HepG2 (cell line): ENCODE measurements at regions not wholly inside any gene's neighbourhood (a gene's known extent, or its start where the extent isn't known, plus 50 kb on each side); places are given as distances from the start of the nearest gene placed in this dataset.

Experiments
- ATAC-seq: fragments of 200-7000 bp; cut with Tn5 transposase; 3 replicates; pipeline ENCODE4 v1.9.1; 2020; ENCODE audit warnings: mild to moderate bottlenecking, moderate library complexity
- BruUV-seq: library from RNA; stranded (reverse); fragments of 400-500 nt; replicated peaks from 2 replicates; lab custom pipeline; 2021; lab: Mats Ljungman, UMichigan
- CTCF ChIA-PET: fragments of 300-600 bp; formaldehyde crosslinking; extraction: SDS; loops from one replicate; lab custom pipeline; 2021; ENCODE audit warnings: low total read pairs, inconsistent platforms, low intra/inter-chr PET ratio; lab: Yijun Ruan, JAX
- POLR2A ChIA-PET: fragments of 350-600 bp; sonication (Branson Sonifier 250); formaldehyde crosslinking; loops from one replicate; lab custom pipeline; 2020; ENCODE audit warnings: antibody characterized with exemption, inconsistent platforms; lab: Yijun Ruan, JAX
- DNase-seq: peaks from one replicate; pipeline ENCODE4 v3.0.0-alpha.2; 2015; ENCODE audit warnings: low spot score
- FAIRE-seq: peaks from 3 replicates; lab custom pipeline; 2011; peaks lifted over from hg19 to GRCh38; lab: Jason Lieb, UNC
- H2AFZ ChIP-seq: one replicate; pipeline ENCODE4 v1.6.1; 2011; ENCODE audit warnings: low read length, inconsistent platforms
- H3K27ac ChIP-seq: fragments of 300-600 bp; 3 replicates; pipeline ENCODE4 v1.8.0; 2011; ENCODE audit warnings: mixed run types, mild to moderate bottlenecking, mixed read lengths, low read length, inconsistent platforms; ENCODE audit not compliant: insufficient read depth; ENCODE audit errors: extremely low read length
- H3K27me3 ChIP-seq, 2 experiments: fragments of 200-600 bp in 1 of 2; 2 replicates in 1 of 2; 3 replicates in 1 of 2; pipeline versions ENCODE4 v1.6.0 to v1.8.0; 2011; ENCODE audit warnings: low read length in 2 of 2, mild to moderate bottlenecking in 2 of 2, moderate library complexity in 2 of 2, inconsistent platforms in 1 of 2; ENCODE audit not compliant: insufficient read depth in 2 of 2, control insufficient read depth in 1 of 2
- H3K36me3 ChIP-seq, 2 experiments: fragments of 200-600 bp in 1 of 2; replicated peaks in 1 of 2; 2 replicates in 1 of 2; 3 replicates in 1 of 2; pipeline versions ENCODE4 v1.5.1 to v1.8.0; 2011; ENCODE audit warnings: low read length in 2 of 2, inconsistent platforms in 1 of 2; ENCODE audit not compliant: insufficient read depth in 2 of 2, control insufficient read depth in 1 of 2
- H3K4me1 ChIP-seq: 2 replicates; pipeline ENCODE4 v1.5.1; 2012; ENCODE audit warnings: low read length, inconsistent platforms; ENCODE audit not compliant: insufficient read depth
- H3K4me2 ChIP-seq: 2 replicates; pipeline ENCODE4 v1.6.0; 2011; ENCODE audit warnings: low read depth, low read length, inconsistent platforms
- H3K4me3 ChIP-seq, 3 experiments: fragments of 200-600 bp in 1 of 3; sonication (generic), shearing (Covaris generic) in 1 of 3; replicated peaks in 1 of 3; 2 replicates each; pipeline ENCODE4 v1.5.1; 2011 to 2016; ENCODE audit warnings: low read length in 3 of 3, inconsistent platforms in 2 of 3, low read depth in 2 of 3, mild to moderate bottlenecking in 2 of 3, control low read depth in 1 of 3, mixed read lengths in 1 of 3; ENCODE audit not compliant: insufficient read depth in 1 of 3
- H3K79me2 ChIP-seq: one replicate; pipeline ENCODE4 v1.6.1; 2011; ENCODE audit warnings: low read length, inconsistent platforms; ENCODE audit not compliant: insufficient read depth
- H3K9ac ChIP-seq: 2 replicates; pipeline ENCODE4 v1.6.0; 2011; ENCODE audit warnings: mild to moderate bottlenecking, low read depth, low read length, inconsistent platforms; ENCODE audit not compliant: insufficient read depth
- H3K9me3 ChIP-seq: 2 replicates; pipeline ENCODE4 v1.5.1; 2012; ENCODE audit warnings: mild to moderate bottlenecking, low read length
- H4K20me1 ChIP-seq: 2 replicates; pipeline ENCODE4 v1.6.0; 2011; ENCODE audit warnings: inconsistent platforms, mild to moderate bottlenecking, low read length, moderate library complexity; ENCODE audit not compliant: insufficient read depth
- DNMT3B ChIP-seq: conservative IDR thresholded peaks from 2 replicates; pipeline ENCODE4 v1.6.1; 2016; ENCODE audit warnings: missing biosample characterization, control low read depth
- GPBP1L1 ChIP-seq: sonication (generic); formaldehyde crosslinking; IDR thresholded peaks from 2 replicates; pipeline ENCODE4 v1.5.0; 2020; ENCODE audit warnings: mild to moderate bottlenecking, missing genetic modification reagents
- HES4 ChIP-seq: sonication (generic); formaldehyde crosslinking; IDR thresholded peaks from 2 replicates; pipeline ENCODE4 v1.9.0; 2021; ENCODE audit warnings: mild to moderate bottlenecking, missing genetic modification reagents, borderline replicate concordance
- KLF11 ChIP-seq: IDR thresholded peaks from 2 replicates; pipeline ENCODE4 v1.6.1; 2016; ENCODE audit warnings: missing compliant biosample characterization
- MIER3 ChIP-seq: IDR thresholded peaks from 2 replicates; pipeline ENCODE4 v1.6.1; 2016; ENCODE audit warnings: missing compliant biosample characterization, borderline replicate concordance
- NR2F2 ChIP-seq: IDR thresholded peaks from 2 replicates; pipeline ENCODE4 v1.6.1; 2012; ENCODE audit warnings: low read depth, inconsistent platforms, borderline replicate concordance
- REL ChIP-seq: sonication (generic); formaldehyde crosslinking; conservative IDR thresholded peaks from 2 replicates; pipeline ENCODE4 v1.8.0; 2022; ENCODE audit warnings: mild to moderate bottlenecking, missing genetic modification reagents, moderate library complexity
- RFXANK ChIP-seq: IDR thresholded peaks from 2 replicates; pipeline ENCODE4 v1.6.1; 2016
- STAT5B ChIP-seq: sonication (generic); formaldehyde crosslinking; IDR thresholded peaks from 2 replicates; pipeline ENCODE4 v1.4.0; 2020; ENCODE audit warnings: missing genetic modification reagents
- XRCC5 ChIP-seq: fragments of 200-400 bp; formaldehyde crosslinking; optimal IDR thresholded peaks from 2 replicates; pipeline ENCODE3; 2017; ENCODE audit warnings: mild to moderate bottlenecking, low read length
- ZBTB10 ChIP-seq: sonication (generic); formaldehyde crosslinking; IDR thresholded peaks from 2 replicates; pipeline ENCODE4 v1.4.0; 2020; ENCODE audit warnings: missing genetic modification reagents, borderline replicate concordance
- ZBTB7A ChIP-seq: sonication (generic); formaldehyde crosslinking; IDR thresholded peaks from 2 replicates; pipeline ENCODE4 v1.8.0; 2022; ENCODE audit warnings: mild to moderate bottlenecking, missing genetic modification reagents
- ZNF343 ChIP-seq: sonication (generic); formaldehyde crosslinking; IDR thresholded peaks from 2 replicates; pipeline ENCODE4 v1.4.0; 2020; ENCODE audit warnings: mild to moderate bottlenecking, missing genetic modification reagents
- ZNF431 ChIP-seq: sonication (generic); formaldehyde crosslinking; IDR thresholded peaks from 2 replicates; pipeline ENCODE4 v1.9.0; 2022; ENCODE audit warnings: missing genetic modification reagents, low read depth, mild to moderate bottlenecking, borderline replicate concordance
- ZNF687 ChIP-seq: sonication (generic); formaldehyde crosslinking; IDR thresholded peaks from 2 replicates; pipeline ENCODE4 v1.5.1; 2020; ENCODE audit warnings: mild to moderate bottlenecking, missing genetic modification reagents, moderate library complexity
- ZNF775 ChIP-seq: sonication (generic); formaldehyde crosslinking; IDR thresholded peaks from 2 replicates; pipeline ENCODE4 v1.4.0; 2020; ENCODE audit warnings: missing genetic modification reagents, mild to moderate bottlenecking, moderate library complexity, borderline replicate concordance
- WGBS: methylation state at CpG from one replicate; pipeline ENCODE4 v1.1.6; 2017; ENCODE audit warnings: low lambda C conversion rate; 5-methylcytosine and 5-hydroxymethylcytosine counted together
- in situ Hi-C: cut with HindIII; loops from 2 replicates; pipeline ENCODE4 v1.10.0; 2017; ENCODE audit warnings: low pct_unique_long_range_greater_than_20kb; ENCODE audit not compliant: extremely low pct_ligation_motif_present
- intact Hi-C: fragments of 100-400 bp; cut with micrococcal nuclease; formaldehyde crosslinking; loops from one replicate; pipeline ENCODE4 v1.10.0; 2022; ENCODE audit not compliant: unreplicated experiment

- TF ChIP-seq ZBTB10 (no peak), ZNF431 (CRISPR knock-in tag) (no peak), DNMT3B (CRISPR knock-in tag) (no peak), ZBTB7A (no peak), ZNF775 (CRISPR knock-in tag) (no peak), REL (CRISPR knock-in tag) (no peak), STAT5B (no peak), NR2F2 (no peak), ZNF343 (no peak)
Observed at GRCh38 chr11:96680211-96681018, 290.6 kb downstream of the JRKL start (continued).

- ChIA-PET POLR2A (no interaction called here), CTCF (no interaction called here)
- Histone ChIP-seq H3K4me1 (no peaks in the 10 kb centered on the region), H2AFZ (no peak overlapping the region), H3K4me3 (no peak overlapping the region), H3K9me3 (no peaks in the 10 kb centered on the region), H3K4me2 (no peak overlapping the region), H3K27me3 (no peaks in the 10 kb centered on the region), H4K20me1 (no peaks in the 10 kb centered on the region), H3K36me3 (no peaks in the 10 kb centered on the region), H3K79me2 (no peaks in the 10 kb centered on the region), H3K9ac (no peak overlapping the region), H3K27ac (no peak overlapping the region)
- FAIRE-seq (no peak), ATAC-seq (no peak), DNase-seq (no peak)
- no TSS peak for BruUV-seq
- in situ Hi-C loops = no loop called here
- intact Hi-C loops = no loop called here
- WGBS = 0% methylated on average over 5 of the region's 5 CpGs
- TF ChIP-seq HES4 (CRISPR knock-in tag) (no peak), GPBP1L1 (CRISPR knock-in tag) (no peak), KLF11 (no peak), XRCC5 (no peak), RFXANK (CRISPR knock-in tag) (no peak), ZNF687 (CRISPR knock-in tag) (no peak), MIER3 (CRISPR knock-in tag) (no peak)
Observed at GRCh38 chr11:96681019-96681716, 291.4 kb downstream of the JRKL start.
